Activated naive CD8-positive, alpha-beta T cell treated with anti-CD3 and anti-CD28 coated beads, Interleukin-2, amount 10 ng/mL, durations not matched to agents 7 days and 5 days (primary cell): ENCODE measurements at regions not wholly inside any gene's neighbourhood (a gene's known extent, or its start where the extent isn't known, plus 50 kb on each side); places are given as distances from the start of the nearest gene placed in this dataset.

Experiments
- ATAC-seq: fragments of 150-1000 bp; cut with Tn5 transposase; one replicate; pipeline ENCODE4 v1.10.0; 2021; ENCODE audit warnings: low read depth, moderate library complexity
- POLR2A ChIA-PET: fragments of 350-600 bp; sonication (Branson Sonifier 250); formaldehyde crosslinking; loops from one replicate; lab custom pipeline; 2021; ENCODE audit warnings: antibody characterized with exemption; lab: Charles Lee
- DNase-seq: peaks from one replicate; pipeline ENCODE4 v3.0.0; 2021
- H3K27ac Mint-ChIP-seq: one replicate; pipeline ENCODE4 v1.8.0; 2022; ENCODE audit warnings: mild to moderate bottlenecking, mixed read lengths
- H3K27me3 Mint-ChIP-seq: one replicate; pipeline ENCODE4 v1.8.0; 2022; ENCODE audit warnings: mild to moderate bottlenecking, moderate library complexity, mixed read lengths
- H3K36me3 Mint-ChIP-seq: one replicate; pipeline ENCODE4 v1.8.0; 2021; ENCODE audit warnings: mild to moderate bottlenecking, mixed read lengths
- H3K4me1 Mint-ChIP-seq: one replicate; pipeline ENCODE4 v1.8.0; 2021; ENCODE audit warnings: mixed read lengths
- H3K4me3 Mint-ChIP-seq: one replicate; pipeline ENCODE4 v1.8.0; 2022; ENCODE audit warnings: mild to moderate bottlenecking, moderate library complexity, mixed read lengths
- H3K9me3 Mint-ChIP-seq: one replicate; pipeline ENCODE4 v1.8.0; 2021; ENCODE audit warnings: mixed read lengths

DNA sequence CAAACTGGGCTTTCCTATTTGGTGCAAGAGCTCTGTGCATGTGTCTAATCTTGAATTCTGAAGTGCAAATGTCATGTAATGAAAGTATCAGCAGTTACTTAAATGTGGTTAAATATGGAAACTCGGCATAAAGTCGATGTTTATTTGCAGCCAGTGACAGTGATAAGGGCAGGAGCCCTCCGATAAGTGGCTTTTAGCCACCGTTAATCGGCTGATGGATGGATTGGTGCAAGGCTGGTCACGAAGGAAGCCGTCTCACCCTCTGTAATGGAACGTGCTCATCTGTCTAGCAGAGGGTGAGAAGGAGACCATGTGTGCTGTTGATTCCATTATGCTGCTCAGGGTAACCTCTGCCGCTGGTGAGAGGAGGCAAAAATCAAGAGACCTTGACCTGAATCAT is 121.8 kb upstream of the PAX6 start:
- H3K27me3 Mint-ChIP-seq: peaks cover 2% of the 10 kb centered on the region
- H3K4me3 Mint-ChIP-seq: no peak overlapping the region
- no peak for ATAC-seq
- H3K27ac Mint-ChIP-seq: no peak overlapping the region
- no peaks in the 10 kb centered on the region for H3K36me3 Mint-ChIP-seq
- DNase-seq: no peak
- no peaks in the 10 kb centered on the region for H3K9me3 Mint-ChIP-seq
- H3K4me1 Mint-ChIP-seq: no peaks in the 10 kb centered on the region
- POLR2A ChIA-PET: no interaction called here

DNA sequence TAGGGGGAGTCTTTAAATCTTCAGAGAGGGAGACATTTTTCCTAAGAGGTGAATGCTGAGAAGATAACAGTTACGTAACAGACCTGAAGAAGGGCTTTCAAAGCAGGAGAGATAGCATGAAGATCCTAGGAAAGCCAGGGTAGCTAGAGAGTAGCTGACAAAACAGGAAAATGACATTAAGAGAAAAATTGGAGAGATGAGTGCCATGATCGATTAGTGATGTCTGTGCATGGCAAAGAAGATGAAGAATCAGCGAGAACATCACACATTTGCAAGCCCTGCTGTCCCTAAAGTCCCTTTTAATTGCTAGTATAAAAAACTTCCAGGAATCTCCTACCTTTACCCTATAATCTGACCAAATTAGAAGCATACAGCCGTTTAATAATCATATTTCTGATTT is 116.9 kb upstream of the PAX6 start:
- H3K9me3 Mint-ChIP-seq: no peaks in the 10 kb centered on the region
- H3K4me3 Mint-ChIP-seq: no peak overlapping the region
- peaks cover 5% of the 10 kb centered on the region for H3K27me3 Mint-ChIP-seq
- no peak overlapping the region for H3K27ac Mint-ChIP-seq
- ATAC-seq (no peak), DNase-seq (no peak)
- H3K4me1 Mint-ChIP-seq: no peaks in the 10 kb centered on the region
- no peaks in the 10 kb centered on the region for H3K36me3 Mint-ChIP-seq
- POLR2A ChIA-PET: no interaction called here

- Mint-ChIP-seq H3K4me3 (no peak overlapping the region), H3K36me3 (no peaks in the 10 kb centered on the region), H3K9me3 (no peaks in the 10 kb centered on the region), H3K27me3 (peaks cover 5% of the 10 kb centered on the region), H3K27ac (no peak overlapping the region), H3K4me1 (no peaks in the 10 kb centered on the region)
- POLR2A ChIA-PET: no interaction called here
- ATAC-seq: no peak
- DNase-seq: no peak
These were observed 115.8 kb upstream of the PAX6 start for GRCh38 chr11:31926816-31927528.

GRCh38 chr11:31926106-31926505 is 115.0 kb upstream of the PAX6 start:
- H3K27ac Mint-ChIP-seq: no peak overlapping the region
- H3K9me3 Mint-ChIP-seq: no peaks in the 10 kb centered on the region
- ATAC-seq: no peak
- no peak for DNase-seq
- H3K4me3 Mint-ChIP-seq: no peak overlapping the region
- no peaks in the 10 kb centered on the region for H3K36me3 Mint-ChIP-seq
- peaks cover 5% of the 10 kb centered on the region for H3K27me3 Mint-ChIP-seq
- POLR2A ChIA-PET: no interaction called here
- no peaks in the 10 kb centered on the region for H3K4me1 Mint-ChIP-seq

GRCh38 chr11:31922450-31922849 is 111.3 kb upstream of the PAX6 start:
- POLR2A ChIA-PET: no interaction called here
- H3K4me3 Mint-ChIP-seq: no peak overlapping the region
- H3K4me1 Mint-ChIP-seq: no peaks in the 10 kb centered on the region
- H3K9me3 Mint-ChIP-seq: no peaks in the 10 kb centered on the region
- no peak overlapping the region for H3K27ac Mint-ChIP-seq
- no peak for DNase-seq
- no peak for ATAC-seq
- peaks cover 9% of the 10 kb centered on the region for H3K27me3 Mint-ChIP-seq
- H3K36me3 Mint-ChIP-seq: no peaks in the 10 kb centered on the region

GRCh38 chr11:31921081-31921480 is 110.0 kb upstream of the PAX6 start:
- no peak for ATAC-seq
- no peaks in the 10 kb centered on the region for H3K9me3 Mint-ChIP-seq
- no peak overlapping the region for H3K4me3 Mint-ChIP-seq
- no peaks in the 10 kb centered on the region for H3K36me3 Mint-ChIP-seq
- H3K27ac Mint-ChIP-seq: no peak overlapping the region
- no peaks in the 10 kb centered on the region for H3K4me1 Mint-ChIP-seq
- H3K27me3 Mint-ChIP-seq: peaks cover 9% of the 10 kb centered on the region
- POLR2A ChIA-PET: no interaction called here
- no peak for DNase-seq

DNA sequence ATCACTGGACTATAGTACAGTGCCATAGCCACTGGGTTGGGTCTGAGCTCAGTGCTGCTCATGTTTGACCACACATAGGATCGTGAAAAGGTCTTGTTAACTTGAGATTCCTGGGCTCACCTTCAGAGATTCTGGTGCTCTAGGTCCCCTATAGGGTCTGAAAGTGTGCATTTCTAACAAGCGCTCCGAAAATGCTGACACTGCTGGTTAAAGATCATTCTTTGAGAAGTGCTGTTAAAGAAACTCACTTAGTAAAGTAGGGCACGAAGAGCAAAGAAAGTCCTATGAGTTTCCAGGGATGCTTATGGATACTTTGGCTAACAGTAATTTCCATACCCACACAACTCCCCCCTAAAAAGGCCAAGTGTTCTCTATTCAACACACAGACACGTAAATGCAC is 108.1 kb upstream of the PAX6 start:
- ATAC-seq: no peak
- no peak overlapping the region for H3K27ac Mint-ChIP-seq
- POLR2A ChIA-PET: no interaction called here
- H3K4me3 Mint-ChIP-seq: no peak overlapping the region
- no peak for DNase-seq
- H3K4me1 Mint-ChIP-seq: no peaks in the 10 kb centered on the region
- no peaks in the 10 kb centered on the region for H3K9me3 Mint-ChIP-seq
- no peaks in the 10 kb centered on the region for H3K36me3 Mint-ChIP-seq
- peaks cover 9% of the 10 kb centered on the region for H3K27me3 Mint-ChIP-seq

DNA sequence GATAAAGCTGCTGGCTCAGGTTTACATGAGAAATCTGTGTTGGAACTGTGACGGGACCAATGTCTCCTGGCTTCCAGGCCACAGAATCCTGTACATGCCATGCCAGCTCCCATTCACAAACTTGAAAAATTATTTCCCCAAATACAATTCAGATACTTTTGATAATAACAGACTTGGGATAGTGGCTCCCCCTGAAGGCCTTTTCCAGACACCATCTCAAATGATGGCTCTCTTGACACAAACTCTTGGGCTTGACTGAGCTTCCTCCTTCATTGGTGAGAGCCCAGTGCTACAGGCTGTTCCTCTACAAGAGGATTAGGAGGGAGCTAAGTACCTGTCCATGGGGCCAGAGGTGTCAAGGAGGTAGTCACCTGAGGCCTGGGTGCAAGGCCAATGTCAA is 104.7 kb upstream of the PAX6 start:
- Mint-ChIP-seq H3K27me3 (peaks cover 7% of the 10 kb centered on the region), H3K4me1 (no peaks in the 10 kb centered on the region), H3K27ac (no peak overlapping the region), H3K4me3 (no peak overlapping the region), H3K36me3 (no peaks in the 10 kb centered on the region), H3K9me3 (no peaks in the 10 kb centered on the region)
- ATAC-seq: no peak
- POLR2A ChIA-PET: no interaction called here
- DNase-seq: no peak

DNA sequence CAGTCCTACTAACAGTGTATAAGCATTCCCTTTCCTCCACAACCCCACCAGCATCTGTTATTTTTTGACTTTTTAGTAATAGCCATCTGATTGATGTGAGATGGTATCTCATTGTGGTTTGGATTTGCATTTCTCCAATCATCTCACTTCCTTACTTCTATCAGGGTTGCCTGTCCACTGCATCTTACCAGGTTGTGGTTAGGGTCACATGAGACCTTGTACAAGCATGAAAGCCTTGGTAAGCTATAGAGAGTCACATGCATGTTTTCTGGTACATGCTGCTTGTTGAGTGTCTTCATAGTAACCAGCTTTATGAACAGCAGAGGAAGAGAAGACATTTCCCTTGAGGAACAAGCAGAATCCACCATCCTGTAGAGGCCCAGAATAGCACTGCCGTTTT is 102.9 kb upstream of the PAX6 start:
- H3K4me1 Mint-ChIP-seq: no peaks in the 10 kb centered on the region
- ATAC-seq (no peak), DNase-seq (no peak)
- POLR2A ChIA-PET: no interaction called here
- H3K4me3 Mint-ChIP-seq: no peak overlapping the region
- no peaks in the 10 kb centered on the region for H3K36me3 Mint-ChIP-seq
- H3K27me3 Mint-ChIP-seq: peaks cover 4% of the 10 kb centered on the region
- H3K9me3 Mint-ChIP-seq: no peaks in the 10 kb centered on the region
- no peak overlapping the region for H3K27ac Mint-ChIP-seq

DNA sequence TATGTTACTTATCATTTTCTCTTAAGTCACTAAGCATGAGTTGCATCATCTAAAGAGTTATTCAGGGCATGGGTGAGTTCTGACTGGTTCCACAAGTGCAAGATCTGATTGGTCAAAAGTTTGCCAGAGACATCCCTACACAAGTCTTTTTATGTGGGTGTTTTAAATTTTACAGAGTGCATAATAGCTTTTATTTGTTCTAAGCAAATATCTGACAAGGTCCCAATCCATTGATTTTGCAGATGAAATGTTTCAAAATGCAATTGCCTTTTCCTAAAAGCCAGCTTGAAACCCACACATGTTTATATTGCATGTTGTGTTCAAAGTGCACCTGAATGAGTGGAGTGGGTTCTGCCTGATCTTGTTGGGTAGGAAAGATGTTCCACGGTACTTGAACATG is 101.7 kb upstream of the PAX6 start:
- POLR2A ChIA-PET: no interaction called here
- H3K4me1 Mint-ChIP-seq: no peaks in the 10 kb centered on the region
- no peaks in the 10 kb centered on the region for H3K36me3 Mint-ChIP-seq
- no peaks in the 10 kb centered on the region for H3K9me3 Mint-ChIP-seq
- H3K27me3 Mint-ChIP-seq: no peaks in the 10 kb centered on the region
- no peak overlapping the region for H3K27ac Mint-ChIP-seq
- H3K4me3 Mint-ChIP-seq: no peak overlapping the region
- DNase-seq (no peak), ATAC-seq (no peak)

GRCh38 chr11:31910950-31911576 is 99.9 kb upstream of the PAX6 start:
- POLR2A ChIA-PET: no interaction called here
- Mint-ChIP-seq H3K27ac (no peak overlapping the region), H3K36me3 (no peaks in the 10 kb centered on the region), H3K4me1 (no peaks in the 10 kb centered on the region), H3K27me3 (no peaks in the 10 kb centered on the region), H3K9me3 (no peaks in the 10 kb centered on the region), H3K4me3 (no peak overlapping the region)
- DNase-seq (no peak), ATAC-seq (no peak)

DNA sequence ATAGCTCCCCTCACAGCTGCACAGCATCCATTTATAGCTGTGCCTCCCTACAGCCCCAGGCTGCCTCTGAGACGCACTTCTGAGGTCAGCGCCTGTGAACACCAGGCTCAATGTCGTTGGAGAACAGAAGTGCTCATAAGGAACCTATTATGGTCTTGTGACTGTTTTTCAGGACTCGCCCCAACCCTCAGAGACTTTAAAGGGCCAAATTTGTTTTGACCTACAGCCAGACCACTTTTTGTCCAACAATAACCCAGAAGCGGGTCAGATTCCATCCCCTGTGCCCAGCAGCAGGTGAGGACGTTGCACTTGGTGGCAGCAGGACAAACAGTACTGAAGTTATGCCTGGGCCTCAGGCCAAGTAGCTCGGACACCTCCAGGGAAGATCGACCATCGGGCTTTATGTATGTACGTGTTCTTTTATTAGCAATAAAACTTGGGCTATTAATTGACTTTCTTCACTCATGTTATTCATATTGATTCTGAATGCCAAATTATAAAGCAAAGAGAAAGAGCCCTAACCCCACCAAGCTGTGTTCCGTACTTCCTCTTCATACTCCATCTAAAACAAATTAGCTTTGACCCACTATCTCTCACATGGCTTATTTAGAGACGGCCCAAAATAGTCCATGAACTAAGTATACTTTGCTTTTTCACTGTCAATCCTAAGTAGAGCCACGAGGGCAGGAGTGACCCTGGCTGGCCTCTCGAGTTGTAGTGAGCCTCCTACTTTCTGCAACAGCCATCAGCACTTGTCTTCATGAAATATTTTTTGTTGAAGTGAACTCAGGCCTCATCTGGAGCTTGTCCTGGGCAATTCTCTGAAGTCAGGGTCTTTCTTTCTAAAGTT is 92.3 kb upstream of the PAX6 start:
- DNase-seq (no peak), ATAC-seq (no peak)
- Mint-ChIP-seq H3K36me3 (no peaks in the 10 kb centered on the region), H3K27ac (no peak overlapping the region), H3K9me3 (no peaks in the 10 kb centered on the region), H3K4me3 (no peak overlapping the region), H3K4me1 (no peaks in the 10 kb centered on the region), H3K27me3 (peaks cover 3% of the 10 kb centered on the region)
- POLR2A ChIA-PET: no interaction called here

DNA sequence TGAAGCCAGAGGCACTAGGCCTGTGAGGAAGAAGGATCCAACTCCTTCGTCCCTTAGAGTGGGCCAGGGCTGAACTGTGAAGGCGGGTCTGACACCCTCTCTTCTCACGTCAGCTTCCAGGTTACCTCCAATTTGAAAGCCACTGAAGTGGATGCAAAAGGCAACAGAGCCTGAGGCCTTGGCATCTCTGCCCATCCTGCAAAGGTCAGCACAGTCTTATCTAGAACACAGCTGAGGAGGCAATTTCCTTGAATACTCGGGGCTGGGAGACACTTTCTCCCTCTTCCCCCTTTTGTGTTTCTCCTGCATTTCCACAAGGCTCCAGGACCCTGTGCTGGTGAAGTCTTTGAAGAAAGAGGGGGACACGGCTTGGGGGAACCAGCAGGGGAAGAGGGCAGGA is 91.6 kb upstream of the PAX6 start:
- Mint-ChIP-seq H3K36me3 (no peaks in the 10 kb centered on the region), H3K27me3 (peaks cover 3% of the 10 kb centered on the region), H3K4me1 (no peaks in the 10 kb centered on the region), H3K27ac (no peak overlapping the region), H3K4me3 (no peak overlapping the region), H3K9me3 (no peaks in the 10 kb centered on the region)
- ATAC-seq (no peak), DNase-seq (no peak)
- POLR2A ChIA-PET: no interaction called here

- Mint-ChIP-seq H3K4me3 (no peak overlapping the region), H3K36me3 (no peaks in the 10 kb centered on the region), H3K27me3 (peaks cover 4% of the 10 kb centered on the region), H3K9me3 (no peaks in the 10 kb centered on the region), H3K27ac (no peak overlapping the region), H3K4me1 (no peaks in the 10 kb centered on the region)
- DNase-seq: no peak
- POLR2A ChIA-PET: no interaction called here
- ATAC-seq: no peak
These were observed 84.8 kb upstream of the PAX6 start for GRCh38 chr11:31895926-31896325.
